K562 (cell line): ENCODE measurements at regions not wholly inside any gene's neighbourhood (a gene's known extent, or its start where the extent isn't known, plus 50 kb on each side); places are given as distances from the start of the nearest gene placed in this dataset.

Experiments used
- CHCHD3 ChIP-seq: fragments of 250-450 bp; sonication (Bioruptor Pico); IDR thresholded peaks from 2 replicates; pipeline ENCODE4 v2.1.2; 2022; ENCODE audit warnings: mild to moderate bottlenecking
- CHD1 ChIP-seq: fragments of 200-600 bp; sonication (generic); IDR thresholded peaks from one replicate; pipeline ENCODE4 v1.6.1; 2012; ENCODE audit warnings: mild to moderate bottlenecking, moderate library complexity, low read length, inconsistent platforms
- CTCF ChIP-seq, 3 experiments: IDR thresholded peaks in 2 of 3; conservative IDR thresholded peaks in 1 of 3; 2 replicates each; pipeline ENCODE4 v1.5.1; 2011 to 2012; ENCODE audit warnings: low read length in 3 of 3, mild to moderate bottlenecking in 3 of 3, control low read depth in 2 of 3, improper control_type of control experiment in 1 of 3, inconsistent platforms in 1 of 3, low read depth in 1 of 3, mixed read lengths in 1 of 3, moderate library complexity in 1 of 3; ENCODE audit not compliant: insufficient read depth in 2 of 3
- EGR1 ChIP-seq: fragments of 450-650 bp; conservative IDR thresholded peaks from 2 replicates; pipeline ENCODE4 v1.6.1; 2017; ENCODE audit warnings: mild to moderate bottlenecking
- FOXK2 ChIP-seq, 2 experiments: fragments of 450-650 bp; IDR thresholded peaks in 1 of 2; conservative IDR thresholded peaks in 1 of 2; 2 replicates each; pipeline ENCODE4 v1.6.1; 2016; ENCODE audit warnings: low read depth in 2 of 2, mild to moderate bottlenecking in 1 of 2
- KHSRP ChIP-seq: fragments of 450-650 bp; IDR thresholded peaks from 2 replicates; pipeline ENCODE4 v1.6.1; 2017
- MTF1 ChIP-seq: fragments of 250-450 bp; sonication (Bioruptor Pico); IDR thresholded peaks from 2 replicates; pipeline ENCODE4 v1.9.0; 2021; ENCODE audit warnings: moderate library complexity, mild to moderate bottlenecking, inconsistent platforms, borderline replicate concordance
- POLR2A ChIP-seq: fragments of 450-650 bp; conservative IDR thresholded peaks from 2 replicates; pipeline ENCODE4 v1.6.1; 2016
- SMC3 ChIP-seq: conservative IDR thresholded peaks from 2 replicates; pipeline ENCODE4 v1.6.1; 2011; ENCODE audit warnings: low read depth, low read length, improper control_type of control experiment; ENCODE audit not compliant: insufficient read depth
- STAT5B ChIP-seq: fragments of 250-450 bp; sonication (Bioruptor Pico); IDR thresholded peaks from 2 replicates; pipeline ENCODE4 v1.8.0; 2021; ENCODE audit warnings: mild to moderate bottlenecking, inconsistent platforms
- TSHZ1 ChIP-seq: fragments of 250-450 bp; sonication (Bioruptor Pico); IDR thresholded peaks from 2 replicates; pipeline ENCODE4 v1.4.0; 2020; ENCODE audit warnings: mild to moderate bottlenecking, moderate library complexity
- U2AF1 ChIP-seq: fragments of 200-400 bp; formaldehyde crosslinking; optimal IDR thresholded peaks from 2 replicates; pipeline ENCODE3; 2017; ENCODE audit warnings: mild to moderate bottlenecking, low read depth, low read length, moderate library complexity
- ZNF184 ChIP-seq: sonication (generic); formaldehyde crosslinking; IDR thresholded peaks from 2 replicates; pipeline ENCODE4 v1.5.0; 2020; ENCODE audit warnings: missing genetic modification reagents

GRCh38 chr3:189109145-189109544, 62.6 kb upstream of the TPRG1 start:
- TF ChIP-seq CHD1 (no peak), CHCHD3 (CRISPR knock-in tag) (no peak), MTF1 (CRISPR knock-in tag) (no peak), FOXK2 (conservative IDR thresholded peaks at IDR 0.05 in 1 of 2, IDR thresholded peaks at IDR 0.05 in 1 of 2; ENCODE audit: low read depth in 2 of 2) (no peak), STAT5B (CRISPR knock-in tag) (no peak), TSHZ1 (CRISPR knock-in tag) (no peak), CTCF (IDR thresholded peaks at IDR 0.05 in 2 of 3, conservative IDR thresholded peaks at IDR 0.05 in 1 of 3; ENCODE audit: insufficient read depth in 2 of 3, low read depth in 1 of 3, low read length in 3 of 3) (no peak), POLR2A (no peak), KHSRP (no peak), U2AF1 (no peak), SMC3 (no peak), EGR1 (no peak), ZNF184 (CRISPR knock-in tag) (no peak)
